CD4-positive, alpha-beta T cell (primary cell): ENCODE measurements at regions not wholly inside any gene's neighbourhood (a gene's known extent, or its start where the extent isn't known, plus 50 kb on each side); places are given as distances from the start of the nearest gene placed in this dataset.

ENCODE experiments used
- ATAC-seq: fragments of 200-7000 bp; cut with Tn5 transposase; one replicate; pipeline ENCODE4 v1.10.0; 2022; ENCODE audit warnings: mild to moderate bottlenecking; ENCODE audit not compliant: poor library complexity
- CTCF ChIA-PET: fragments of 350-600 bp; sonication (Branson Sonifier 250); formaldehyde crosslinking; loops from one replicate; lab custom pipeline; 2021; ENCODE audit warnings: antibody characterized with exemption, inconsistent platforms; lab: Charles Lee
- POLR2A ChIA-PET: fragments of 350-600 bp; sonication (Branson Sonifier 250); formaldehyde crosslinking; loops from one replicate; lab custom pipeline; 2021; ENCODE audit warnings: antibody characterized with exemption, inconsistent platforms; lab: Charles Lee
- DNase-seq, 14 experiments: peaks; one replicate each; pipeline ENCODE4 v3.0.0-alpha.2; 2013 to 2020; ENCODE audit warnings: mixed read lengths in 2 of 14
- H3K27ac ChIP-seq, 2 donors: one replicate each; pipeline versions ENCODE4 v1.5.1 to v1.7.0; 2013; ENCODE audit warnings: low read length in 2 of 2, low read depth in 1 of 2, mild to moderate bottlenecking in 1 of 2
- H3K27me3 ChIP-seq, 2 experiments: 1 replicate in 1 of 2; 2 replicates in 1 of 2; pipeline versions ENCODE4 v1.6.1 to v1.7.0; 2013; ENCODE audit warnings: low read length in 2 of 2, control low read depth in 1 of 2, mild to moderate bottlenecking in 1 of 2, moderate library complexity in 1 of 2; ENCODE audit not compliant: insufficient read depth in 2 of 2, control insufficient read depth in 1 of 2
- H3K36me3 ChIP-seq: one replicate; pipeline ENCODE4 v1.6.1; 2013; ENCODE audit warnings: low read length, control low read depth; ENCODE audit not compliant: insufficient read depth
- H3K4me1 ChIP-seq: one replicate; pipeline ENCODE4 v1.6.1; 2013; ENCODE audit warnings: low read length, control low read depth; ENCODE audit not compliant: insufficient read depth
- H3K4me3 ChIP-seq: one replicate; pipeline ENCODE4 v1.5.1; 2013; ENCODE audit warnings: mild to moderate bottlenecking, low read length, moderate library complexity
- H3K9me3 ChIP-seq, 2 experiments: 1 replicate in 1 of 2; 2 replicates in 1 of 2; pipeline versions ENCODE4 v1.6.1 to v1.7.0; 2013; ENCODE audit warnings: low read length in 2 of 2, mild to moderate bottlenecking in 2 of 2, control low read depth in 1 of 2, moderate library complexity in 1 of 2; ENCODE audit not compliant: control insufficient read depth in 1 of 2, insufficient read depth in 1 of 2
- H3K27ac Mint-ChIP-seq: one replicate; pipeline ENCODE4 v1.8.0; 2020; ENCODE audit warnings: mixed read lengths
- H3K27me3 Mint-ChIP-seq: one replicate; pipeline ENCODE4 v1.8.0; 2021; ENCODE audit warnings: mixed read lengths
- H3K36me3 Mint-ChIP-seq: one replicate; pipeline ENCODE4 v1.8.0; 2021; ENCODE audit warnings: low read depth, mixed read lengths
- H3K4me1 Mint-ChIP-seq: one replicate; pipeline ENCODE4 v1.8.0; 2021; ENCODE audit warnings: low read depth, mixed read lengths
- H3K4me3 Mint-ChIP-seq: one replicate; pipeline ENCODE4 v1.8.0; 2020; ENCODE audit warnings: mild to moderate bottlenecking, mixed read lengths
- H3K9me3 Mint-ChIP-seq: one replicate; pipeline ENCODE4 v1.8.0; 2020; ENCODE audit warnings: mixed read lengths
- intact Hi-C, 2 experiments: fragments of 100-400 bp; cut with DNase I in 1 of 2; cut with micrococcal nuclease in 1 of 2; formaldehyde crosslinking; loops; one replicate each; pipeline versions ENCODE4 v1.15.1 to v1.9.0; 2023 to 2025; cut with DNase I, micrococcal nuclease
- TF ChIP-seq, protein P1 (sequence below): fragments of 200-600 bp; IDR thresholded peaks from one replicate; pipeline ENCODE4 v1.8.0; 2022; ENCODE audit warnings: antibody characterized with exemption, mild to moderate bottlenecking

DNA sequence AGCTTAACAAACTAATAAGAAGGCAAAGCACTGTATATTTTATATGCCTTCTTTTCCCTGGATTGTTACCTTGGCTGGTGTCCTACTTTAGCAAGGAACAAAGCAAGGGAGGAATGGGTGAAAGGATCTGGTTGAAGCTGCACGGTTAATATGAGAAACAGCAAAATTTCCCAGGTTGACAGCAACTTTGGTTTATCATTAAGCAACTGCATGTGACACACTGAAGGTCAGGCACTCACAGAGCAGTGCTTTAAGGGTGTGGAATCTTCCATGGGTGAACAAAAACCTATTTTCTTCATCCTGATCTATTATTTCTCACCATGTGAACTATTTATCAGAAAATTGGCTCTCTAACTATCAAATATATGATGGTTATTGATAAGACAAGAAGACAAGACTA, 109.0 kb upstream of the ATP10B start:
- H3K27me3 Mint-ChIP-seq = peaks cover 9% of the 10 kb centered on the region
- Histone ChIP-seq H3K4me1 (no peaks in the 10 kb centered on the region), H3K27ac (no peak overlapping the region), H3K36me3 (no peaks in the 10 kb centered on the region), H3K27me3 (no peaks in the 10 kb centered on the region), H3K4me3 (no peak overlapping the region), H3K9me3 (no peaks in the 10 kb centered on the region)
- ATAC-seq (no peak), DNase-seq (no peak)
- POLR2A ChIA-PET = no interaction called here
- intact Hi-C loops = no loop called here
- no peak overlapping the region for H3K4me3 Mint-ChIP-seq
- no peaks in the 10 kb centered on the region for H3K36me3 Mint-ChIP-seq
- CTCF ChIA-PET = no interaction called here
- no peaks in the 10 kb centered on the region for H3K9me3 Mint-ChIP-seq
- H3K27ac Mint-ChIP-seq = no peak overlapping the region
- no peaks in the 10 kb centered on the region for H3K4me1 Mint-ChIP-seq
- TF ChIP-seq, protein P1, sequence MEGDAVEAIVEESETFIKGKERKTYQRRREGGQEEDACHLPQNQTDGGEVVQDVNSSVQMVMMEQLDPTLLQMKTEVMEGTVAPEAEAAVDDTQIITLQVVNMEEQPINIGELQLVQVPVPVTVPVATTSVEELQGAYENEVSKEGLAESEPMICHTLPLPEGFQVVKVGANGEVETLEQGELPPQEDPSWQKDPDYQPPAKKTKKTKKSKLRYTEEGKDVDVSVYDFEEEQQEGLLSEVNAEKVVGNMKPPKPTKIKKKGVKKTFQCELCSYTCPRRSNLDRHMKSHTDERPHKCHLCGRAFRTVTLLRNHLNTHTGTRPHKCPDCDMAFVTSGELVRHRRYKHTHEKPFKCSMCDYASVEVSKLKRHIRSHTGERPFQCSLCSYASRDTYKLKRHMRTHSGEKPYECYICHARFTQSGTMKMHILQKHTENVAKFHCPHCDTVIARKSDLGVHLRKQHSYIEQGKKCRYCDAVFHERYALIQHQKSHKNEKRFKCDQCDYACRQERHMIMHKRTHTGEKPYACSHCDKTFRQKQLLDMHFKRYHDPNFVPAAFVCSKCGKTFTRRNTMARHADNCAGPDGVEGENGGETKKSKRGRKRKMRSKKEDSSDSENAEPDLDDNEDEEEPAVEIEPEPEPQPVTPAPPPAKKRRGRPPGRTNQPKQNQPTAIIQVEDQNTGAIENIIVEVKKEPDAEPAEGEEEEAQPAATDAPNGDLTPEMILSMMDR = no peak

DNA sequence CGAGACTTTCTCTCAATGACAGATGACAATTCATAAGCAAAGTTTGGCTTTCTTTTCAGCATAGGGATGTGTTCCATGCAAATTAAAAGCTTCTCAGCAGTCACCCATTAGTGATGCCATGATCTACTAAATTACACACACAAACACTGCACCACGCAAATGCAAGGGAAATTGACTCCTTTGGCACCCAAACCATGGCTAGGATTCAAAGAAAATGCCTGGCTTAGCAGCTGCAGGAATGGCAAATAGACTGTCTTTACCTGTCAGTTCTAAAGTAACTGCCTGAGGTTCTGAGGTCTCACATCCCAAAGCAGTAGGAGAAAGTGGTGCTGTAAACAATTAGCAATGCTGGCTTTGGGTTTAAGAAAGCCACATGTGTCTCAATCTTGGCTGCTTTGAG, 108.6 kb upstream of the ATP10B start:
- peaks cover 9% of the 10 kb centered on the region for H3K27me3 Mint-ChIP-seq
- Histone ChIP-seq H3K4me1 (no peaks in the 10 kb centered on the region), H3K4me3 (no peak overlapping the region), H3K36me3 (no peaks in the 10 kb centered on the region), H3K27me3 (no peaks in the 10 kb centered on the region), H3K9me3 (no peaks in the 10 kb centered on the region), H3K27ac (no peak overlapping the region)
- no peak overlapping the region for H3K27ac Mint-ChIP-seq
- DNase-seq (no peak), ATAC-seq (no peak)
- ChIA-PET POLR2A (no interaction called here), CTCF (no interaction called here)
- H3K9me3 Mint-ChIP-seq = no peaks in the 10 kb centered on the region
- TF ChIP-seq, protein P1 = no peak
- no peaks in the 10 kb centered on the region for H3K4me1 Mint-ChIP-seq
- H3K36me3 Mint-ChIP-seq = no peaks in the 10 kb centered on the region
- intact Hi-C loops = no loop called here
- H3K4me3 Mint-ChIP-seq = no peak overlapping the region

DNA sequence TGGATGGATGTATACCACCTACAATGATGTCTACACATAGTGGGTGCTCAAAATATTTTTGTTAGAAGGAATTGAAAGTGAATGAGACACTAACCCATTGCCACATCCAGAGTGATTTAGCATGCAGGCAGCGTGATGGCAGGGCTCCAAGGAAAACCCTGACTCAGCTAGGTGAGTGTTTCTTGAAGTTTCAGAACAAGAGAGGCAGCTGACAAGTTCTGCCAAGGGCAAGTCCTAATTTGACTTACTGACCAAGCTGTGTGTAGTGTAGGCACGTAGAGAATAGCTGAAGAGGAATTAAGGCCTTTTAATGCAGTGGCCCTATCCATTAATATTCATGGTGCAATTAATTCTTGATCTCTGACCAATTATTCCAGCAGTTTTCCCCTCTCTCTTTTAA, 107.8 kb upstream of the ATP10B start:
- peaks cover 9% of the 10 kb centered on the region for H3K27me3 Mint-ChIP-seq

More for the DNA sequence above, 107.8 kb upstream of the ATP10B start:
- Mint-ChIP-seq H3K4me1 (no peaks in the 10 kb centered on the region), H3K36me3 (no peaks in the 10 kb centered on the region), H3K27ac (no peak overlapping the region), H3K4me3 (no peak overlapping the region), H3K9me3 (no peaks in the 10 kb centered on the region)
- Histone ChIP-seq H3K9me3 (no peaks in the 10 kb centered on the region), H3K4me3 (no peak overlapping the region), H3K27ac (no peak overlapping the region), H3K36me3 (no peaks in the 10 kb centered on the region), H3K4me1 (no peaks in the 10 kb centered on the region), H3K27me3 (no peaks in the 10 kb centered on the region)
- no peak for DNase-seq
- no peak for ATAC-seq
- ChIA-PET POLR2A (no interaction called here), CTCF (no interaction called here)
- TF ChIP-seq, protein P1 = no peak
- intact Hi-C loops = no loop called here
